GM21717 (cell line): ENCODE measurements at regions not wholly inside any gene's neighbourhood (a gene's known extent, or its start where the extent isn't known, plus 50 kb on each side); places are given as distances from the start of the nearest gene placed in this dataset.

Experiments used
- ATAC-seq: cut with Tn5 transposase; IDR thresholded peaks from one replicate; pipeline ENCODE4 v1.9.1; 2021; ENCODE audit warnings: mild to moderate bottlenecking, moderate library complexity; ENCODE audit not compliant: unreplicated experiment

GRCh38 chr5:168066536-168067208 lies 224.8 kb upstream of the WWC1 start:
- ATAC-seq, result no peak

- no peak for ATAC-seq
Measured at GRCh38 chr5:168070761-168071160, 220.7 kb upstream of the WWC1 start.

- no peak for ATAC-seq
Measured at GRCh38 chr5:168072665-168073064, 218.8 kb upstream of the WWC1 start.

GRCh38 chr5:168073311-168073710 lies 218.1 kb upstream of the WWC1 start:
- ATAC-seq, result no peak

GRCh38 chr5:168073991-168074800 lies 217.2 kb upstream of the WWC1 start:
- no peak for ATAC-seq

GRCh38 chr5:168075387-168075786 lies 216.1 kb upstream of the WWC1 start:
- ATAC-seq, result no peak

- ATAC-seq, result peak; percentile 58
Measured at GRCh38 chr5:168076561-168076991, 214.9 kb upstream of the WWC1 start.

- ATAC-seq, result no peak
Measured at GRCh38 chr5:168085261-168086031, 206.0 kb upstream of the WWC1 start.

- ATAC-seq, result no peak
Measured at GRCh38 chr5:168086104-168086610, 205.3 kb upstream of the WWC1 start.

- ATAC-seq, result no peak
Measured at GRCh38 chr5:168086746-168087145, 204.7 kb upstream of the WWC1 start.

- no peak for ATAC-seq
Measured at GRCh38 chr5:168088410-168089173, 202.9 kb upstream of the WWC1 start.

- ATAC-seq, result no peak
Measured at GRCh38 chr5:168089201-168089887, 202.1 kb upstream of the WWC1 start.

GRCh38 chr5:168092209-168093185 lies 198.9 kb upstream of the WWC1 start:
- ATAC-seq, result no peak

- no peak for ATAC-seq
Measured at GRCh38 chr5:168093200-168093910, 198.1 kb upstream of the WWC1 start.

- no peak for ATAC-seq
Measured at GRCh38 chr5:168096525-168096924, 194.9 kb upstream of the WWC1 start.

GRCh38 chr5:168097876-168098653 lies 193.4 kb upstream of the WWC1 start:
- no peak for ATAC-seq

GRCh38 chr5:168101352-168101751 lies 190.1 kb upstream of the WWC1 start:
- ATAC-seq, result no peak
